COR-L47 (cell line): ENCODE measurements at regions not wholly inside any gene's neighbourhood (a gene's known extent, or its start where the extent isn't known, plus 50 kb on each side); places are given as distances from the start of the nearest gene placed in this dataset.

ENCODE experiments used
- DNase-seq: peaks from one replicate; lab custom pipeline; 2025; lab: John Stamatoyannopoulos, UW

- DNase-seq = no peak
Observed at GRCh38 chr18:34592961-34593382, 117.1 kb upstream of the DTNA start.

GRCh38 chr18:34594266-34594665 is 115.8 kb upstream of the DTNA start:
- no peak for DNase-seq

GRCh38 chr18:34595690-34596089 is 114.4 kb upstream of the DTNA start:
- peak; percentile 29 for DNase-seq

GRCh38 chr18:34598120-34598635 is 111.9 kb upstream of the DTNA start:
- DNase-seq = no peak

GRCh38 chr18:34600158-34600557 is 109.9 kb upstream of the DTNA start:
- DNase-seq = no peak

GRCh38 chr18:34600874-34601656 is 109.0 kb upstream of the DTNA start:
- no peak for DNase-seq

- no peak for DNase-seq
Observed at GRCh38 chr18:34604591-34604990, 105.5 kb upstream of the DTNA start.

GRCh38 chr18:34606851-34607250 is 103.2 kb upstream of the DTNA start:
- DNase-seq = no peak

- DNase-seq = no peak
Observed at GRCh38 chr18:34608064-34608463, 102.0 kb upstream of the DTNA start.

- DNase-seq = no peak
Observed at GRCh38 chr18:34609986-34610648, 100.0 kb upstream of the DTNA start.

GRCh38 chr18:34611904-34612303 is 98.2 kb upstream of the DTNA start:
- DNase-seq = no peak

- no peak for DNase-seq
Observed at GRCh38 chr18:34620258-34620861, 89.7 kb upstream of the DTNA start.

- no peak for DNase-seq
Observed at GRCh38 chr18:34623557-34623956, 86.5 kb upstream of the DTNA start.

GRCh38 chr18:34624551-34624950 is 85.5 kb upstream of the DTNA start:
- peak; percentile 73 for DNase-seq

GRCh38 chr18:34626404-34627136 is 83.5 kb upstream of the DTNA start:
- DNase-seq = no peak

- DNase-seq = no peak
Observed at GRCh38 chr18:34627137-34627920, 82.8 kb upstream of the DTNA start.

GRCh38 chr18:34631093-34631966 is 78.8 kb upstream of the DTNA start:
- no peak for DNase-seq

- DNase-seq = no peak
Observed at GRCh38 chr18:34632321-34632720, 77.8 kb upstream of the DTNA start.

- DNase-seq = no peak
Observed at GRCh38 chr18:34633368-34633767, 76.7 kb upstream of the DTNA start.

- peak; percentile 43 for DNase-seq
Observed at GRCh38 chr18:34637094-34637801, 72.8 kb upstream of the DTNA start.
